HEK293 (cell line): ENCODE measurements at regions not wholly inside any gene's neighbourhood (a gene's known extent, or its start where the extent isn't known, plus 50 kb on each side); places are given as distances from the start of the nearest gene placed in this dataset.

Experiments
- KLF10 ChIP-seq: fragments of 450-650 bp; IDR thresholded peaks from 2 replicates; pipeline ENCODE4 v1.5.1; 2018; ENCODE audit warnings: missing biosample characterization, mild to moderate bottlenecking, missing genetic modification characterization
- MYNN ChIP-seq: fragments of 450-650 bp; formaldehyde crosslinking; IDR thresholded peaks from 2 replicates; pipeline ENCODE4 v1.5.1; 2016; ENCODE audit warnings: missing biosample characterization, missing genetic modification characterization, borderline replicate concordance
- ZBTB1 ChIP-seq: fragments of 450-650 bp; formaldehyde crosslinking; IDR thresholded peaks from 2 replicates; pipeline ENCODE4 v1.5.1; 2016; ENCODE audit warnings: missing biosample characterization, missing genetic modification characterization
- ZBTB20 ChIP-seq: fragments of 450-650 bp; formaldehyde crosslinking; IDR thresholded peaks from 2 replicates; pipeline ENCODE4 v1.5.1; 2016; ENCODE audit warnings: missing biosample characterization, missing genetic modification characterization
- ZBTB7A ChIP-seq: fragments of 450-650 bp; formaldehyde crosslinking; IDR thresholded peaks from 2 replicates; pipeline ENCODE4 v1.5.1; 2016; ENCODE audit warnings: low read depth, missing biosample characterization, missing genetic modification characterization
- ZNF416 ChIP-seq: fragments of 450-650 bp; formaldehyde crosslinking; IDR thresholded peaks from 2 replicates; pipeline ENCODE4 v1.5.1; 2016; ENCODE audit warnings: missing biosample characterization, missing genetic modification characterization
- ZNF530 ChIP-seq: fragments of 450-650 bp; formaldehyde crosslinking; IDR thresholded peaks from 2 replicates; pipeline ENCODE4 v1.5.1; 2016; ENCODE audit warnings: low read depth, missing biosample characterization, missing genetic modification characterization
- ZNF747 ChIP-seq: fragments of 450-650 bp; formaldehyde crosslinking; IDR thresholded peaks from 2 replicates; pipeline ENCODE4 v1.5.1; 2016; ENCODE audit warnings: missing biosample characterization, missing genetic modification characterization
- ZNF785 ChIP-seq: fragments of 450-650 bp; formaldehyde crosslinking; IDR thresholded peaks from 2 replicates; pipeline ENCODE4 v1.5.1; 2016; ENCODE audit warnings: missing biosample characterization, missing genetic modification characterization
- TF ChIP-seq, protein P1 (sequence below): fragments of 450-650 bp; formaldehyde crosslinking; IDR thresholded peaks from 2 replicates; pipeline ENCODE4 v1.5.1; 2016; ENCODE audit warnings: missing biosample characterization, missing genetic modification characterization
- TF ChIP-seq, protein P2 (sequence below): fragments of 450-650 bp; formaldehyde crosslinking; IDR thresholded peaks from 2 replicates; pipeline ENCODE4 v1.5.1; 2016; ENCODE audit warnings: missing biosample characterization, missing genetic modification characterization
- TF ChIP-seq, protein P3 (sequence below): fragments of 450-650 bp; formaldehyde crosslinking; IDR thresholded peaks from 2 replicates; pipeline ENCODE4 v1.5.1; 2016; ENCODE audit warnings: missing biosample characterization, missing genetic modification characterization
- TF ChIP-seq, protein P4 (sequence below): fragments of 450-650 bp; formaldehyde crosslinking; IDR thresholded peaks from 2 replicates; pipeline ENCODE4 v1.5.1; 2016; ENCODE audit warnings: missing biosample characterization, missing genetic modification characterization

DNA sequence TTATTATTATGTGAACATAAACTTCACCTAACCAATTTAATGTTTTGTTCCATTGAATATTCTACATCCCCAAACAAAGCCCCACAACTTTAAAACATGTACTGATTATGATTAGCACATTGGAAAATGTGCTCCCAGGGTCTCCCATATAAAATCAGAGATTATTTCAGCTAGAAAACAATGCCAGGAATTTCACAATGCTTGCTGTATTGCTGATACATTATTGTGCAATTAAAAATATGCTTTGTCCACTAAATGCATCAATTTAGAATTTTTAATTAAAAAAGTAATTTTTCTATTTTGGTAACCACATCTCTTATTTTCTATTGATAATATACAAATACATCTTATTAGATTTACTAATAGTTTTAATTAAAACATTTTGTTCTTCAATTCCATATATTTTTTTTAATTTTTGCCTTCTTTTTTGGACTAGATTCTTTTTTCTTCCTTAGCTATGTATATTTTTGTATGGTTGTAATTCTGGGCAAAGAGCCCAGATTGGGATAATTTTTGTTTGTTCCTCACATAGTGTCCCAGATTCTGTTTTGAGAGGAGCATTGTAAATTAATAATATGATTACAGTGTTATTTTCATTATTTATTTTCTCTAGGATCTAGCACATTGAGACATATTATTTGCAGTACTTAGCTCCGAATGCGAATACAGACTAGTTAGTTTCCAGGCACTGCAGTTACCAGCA is 241.5 kb upstream of the CDH18 start:
- TF ChIP-seq, protein P1, sequence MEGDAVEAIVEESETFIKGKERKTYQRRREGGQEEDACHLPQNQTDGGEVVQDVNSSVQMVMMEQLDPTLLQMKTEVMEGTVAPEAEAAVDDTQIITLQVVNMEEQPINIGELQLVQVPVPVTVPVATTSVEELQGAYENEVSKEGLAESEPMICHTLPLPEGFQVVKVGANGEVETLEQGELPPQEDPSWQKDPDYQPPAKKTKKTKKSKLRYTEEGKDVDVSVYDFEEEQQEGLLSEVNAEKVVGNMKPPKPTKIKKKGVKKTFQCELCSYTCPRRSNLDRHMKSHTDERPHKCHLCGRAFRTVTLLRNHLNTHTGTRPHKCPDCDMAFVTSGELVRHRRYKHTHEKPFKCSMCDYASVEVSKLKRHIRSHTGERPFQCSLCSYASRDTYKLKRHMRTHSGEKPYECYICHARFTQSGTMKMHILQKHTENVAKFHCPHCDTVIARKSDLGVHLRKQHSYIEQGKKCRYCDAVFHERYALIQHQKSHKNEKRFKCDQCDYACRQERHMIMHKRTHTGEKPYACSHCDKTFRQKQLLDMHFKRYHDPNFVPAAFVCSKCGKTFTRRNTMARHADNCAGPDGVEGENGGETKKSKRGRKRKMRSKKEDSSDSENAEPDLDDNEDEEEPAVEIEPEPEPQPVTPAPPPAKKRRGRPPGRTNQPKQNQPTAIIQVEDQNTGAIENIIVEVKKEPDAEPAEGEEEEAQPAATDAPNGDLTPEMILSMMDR (tag by site-specific recombination), result no peak
- TF ChIP-seq ZNF530 (tag by site-specific recombination) (no peak), ZBTB7A (tag by site-specific recombination) (no peak), ZNF785 (no peak), MYNN (tag by site-specific recombination) (no peak), ZBTB20 (tag by site-specific recombination) (no peak), ZBTB1 (no peak), ZNF747 (tag by site-specific recombination) (no peak), ZNF416 (no peak), KLF10 (tag by site-specific recombination) (no peak)
- TF ChIP-seq, protein P2, sequence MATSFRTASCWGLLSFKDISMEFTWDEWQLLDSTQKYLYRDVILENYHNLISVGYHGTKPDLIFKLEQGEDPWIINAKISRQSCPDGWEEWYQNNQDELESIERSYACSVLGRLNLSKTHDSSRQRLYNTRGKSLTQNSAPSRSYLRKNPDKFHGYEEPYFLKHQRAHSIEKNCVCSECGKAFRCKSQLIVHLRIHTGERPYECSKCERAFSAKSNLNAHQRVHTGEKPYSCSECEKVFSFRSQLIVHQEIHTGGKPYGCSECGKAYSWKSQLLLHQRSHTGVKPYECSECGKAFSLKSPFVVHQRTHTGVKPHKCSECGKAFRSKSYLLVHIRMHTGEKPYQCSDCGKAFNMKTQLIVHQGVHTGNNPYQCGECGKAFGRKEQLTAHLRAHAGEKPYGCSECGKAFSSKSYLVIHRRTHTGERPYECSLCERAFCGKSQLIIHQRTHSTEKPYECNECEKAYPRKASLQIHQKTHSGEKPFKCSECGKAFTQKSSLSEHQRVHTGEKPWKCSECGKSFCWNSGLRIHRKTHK (tag by site-specific recombination), result no peak
- TF ChIP-seq, protein P3, sequence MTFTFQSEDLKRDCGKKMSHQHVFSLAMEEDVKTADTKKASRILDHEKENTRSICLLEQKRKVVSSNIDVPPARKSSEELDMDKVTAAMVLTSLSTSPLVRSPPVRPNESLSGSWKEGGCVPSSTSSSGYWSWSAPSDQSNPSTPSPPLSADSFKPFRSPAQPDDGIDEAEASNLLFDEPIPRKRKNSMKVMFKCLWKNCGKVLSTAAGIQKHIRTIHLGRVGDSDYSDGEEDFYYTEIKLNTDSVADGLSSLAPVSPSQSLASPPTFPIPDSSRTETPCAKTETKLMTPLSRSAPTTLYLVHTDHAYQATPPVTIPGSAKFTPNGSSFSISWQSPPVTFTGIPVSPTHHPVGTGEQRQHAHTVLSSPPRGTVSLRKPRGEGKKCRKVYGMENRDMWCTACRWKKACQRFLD (tag by site-specific recombination), result no peak
- TF ChIP-seq, protein P4, sequence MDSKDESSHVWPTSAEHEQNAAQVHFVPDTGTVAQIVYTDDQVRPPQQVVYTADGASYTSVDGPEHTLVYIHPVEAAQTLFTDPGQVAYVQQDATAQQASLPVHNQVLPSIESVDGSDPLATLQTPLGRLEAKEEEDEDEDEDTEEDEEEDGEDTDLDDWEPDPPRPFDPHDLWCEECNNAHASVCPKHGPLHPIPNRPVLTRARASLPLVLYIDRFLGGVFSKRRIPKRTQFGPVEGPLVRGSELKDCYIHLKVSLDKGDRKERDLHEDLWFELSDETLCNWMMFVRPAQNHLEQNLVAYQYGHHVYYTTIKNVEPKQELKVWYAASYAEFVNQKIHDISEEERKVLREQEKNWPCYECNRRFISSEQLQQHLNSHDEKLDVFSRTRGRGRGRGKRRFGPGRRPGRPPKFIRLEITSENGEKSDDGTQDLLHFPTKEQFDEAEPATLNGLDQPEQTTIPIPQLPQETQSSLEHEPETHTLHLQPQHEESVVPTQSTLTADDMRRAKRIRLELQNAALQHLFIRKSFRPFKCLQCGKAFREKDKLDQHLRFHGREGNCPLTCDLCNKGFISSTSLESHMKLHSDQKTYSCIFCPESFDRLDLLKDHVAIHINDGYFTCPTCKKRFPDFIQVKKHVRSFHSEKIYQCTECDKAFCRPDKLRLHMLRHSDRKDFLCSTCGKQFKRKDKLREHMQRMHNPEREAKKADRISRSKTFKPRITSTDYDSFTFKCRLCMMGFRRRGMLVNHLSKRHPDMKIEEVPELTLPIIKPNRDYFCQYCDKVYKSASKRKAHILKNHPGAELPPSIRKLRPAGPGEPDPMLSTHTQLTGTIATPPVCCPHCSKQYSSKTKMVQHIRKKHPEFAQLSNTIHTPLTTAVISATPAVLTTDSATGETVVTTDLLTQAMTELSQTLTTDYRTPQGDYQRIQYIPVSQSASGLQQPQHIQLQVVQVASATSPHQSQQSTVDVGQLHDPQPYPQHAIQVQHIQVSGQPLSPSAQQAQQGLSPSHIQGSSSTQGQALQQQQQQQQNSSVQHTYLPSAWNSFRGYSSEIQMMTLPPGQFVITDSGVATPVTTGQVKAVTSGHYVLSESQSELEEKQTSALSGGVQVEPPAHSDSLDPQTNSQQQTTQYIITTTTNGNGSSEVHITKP (tag by site-specific recombination), result no peak
